Kidney (tissue), 13 donors: ENCODE measurements at regions not wholly inside any gene's neighbourhood (a gene's known extent, or its start where the extent isn't known, plus 50 kb on each side); places are given as distances from the start of the nearest gene placed in this dataset.

Experiments used
- DNase-seq, 5 donors: peaks; one replicate each; pipeline ENCODE4 v3.0.0-alpha.2; 2013 to 2020
- FAIRE-seq: peaks from 2 replicates; lab custom pipeline; 2012; peaks lifted over from hg19 to GRCh38; lab: Jason Lieb, UNC
- H3K27ac ChIP-seq, 2 donors: one replicate each; pipeline ENCODE4 v1.7.0; 2013; ENCODE audit warnings: low read depth in 2 of 2, low read length in 2 of 2, inconsistent platforms in 1 of 2
- H3K27me3 ChIP-seq: one replicate; pipeline ENCODE4 v1.7.1; 2013; ENCODE audit warnings: low read length, inconsistent platforms; ENCODE audit not compliant: control insufficient read depth, insufficient read depth
- H3K36me3 ChIP-seq, 3 donors: one replicate each; pipeline versions ENCODE4 v1.7.0 to v1.7.1; 2013; ENCODE audit warnings: low read length in 3 of 3, control low read depth in 1 of 3, inconsistent platforms in 1 of 3; ENCODE audit not compliant: insufficient read depth in 3 of 3, control insufficient read depth in 2 of 3
- H3K4me1 ChIP-seq, 3 donors: one replicate each; pipeline versions ENCODE4 v1.7.0 to v1.7.1; 2013; ENCODE audit warnings: low read length in 3 of 3, inconsistent platforms in 1 of 3, low read depth in 1 of 3; ENCODE audit not compliant: control insufficient read depth in 2 of 3, insufficient read depth in 2 of 3
- H3K4me3 ChIP-seq, 3 donors: one replicate each; pipeline versions ENCODE4 v1.7.0 to v1.8.1; 2013; ENCODE audit warnings: low read length in 3 of 3, control low read depth in 1 of 3, inconsistent platforms in 1 of 3
- H3K9ac ChIP-seq, 3 donors: one replicate each; pipeline versions ENCODE4 v1.7.0 to v1.7.1; 2013; ENCODE audit warnings: low read length in 3 of 3, control low read depth in 1 of 3, inconsistent platforms in 1 of 3
- H3K9me3 ChIP-seq, 3 donors: one replicate each; pipeline versions ENCODE4 v1.7.0 to v1.7.1; 2013; ENCODE audit warnings: low read length in 3 of 3, control low read depth in 1 of 3, inconsistent platforms in 1 of 3; ENCODE audit not compliant: control insufficient read depth in 2 of 3, insufficient read depth in 1 of 3
- intact Hi-C: fragments of 100-400 bp; cut with DNase I; formaldehyde crosslinking; loops from one replicate; pipeline ENCODE4 v1.11.1; 2022
- TF ChIP-seq, protein P1 (sequence below): IDR thresholded peaks from 3 replicates; pipeline ENCODE4 v1.5.1; 2012; ENCODE audit warnings: mild to moderate bottlenecking, moderate library complexity, borderline replicate concordance; ENCODE audit not compliant: insufficient read depth; ENCODE audit errors: extremely low read depth
- donor health status: control.
- donor health status: control.
- donor health status: control.
- donor health status: control.
- donor health status: control.
- donor health status: DM: yes; HTN: yes; CAD: no.
- donor health status: Normal renal cell carcinoma (clear cell type).

DNA sequence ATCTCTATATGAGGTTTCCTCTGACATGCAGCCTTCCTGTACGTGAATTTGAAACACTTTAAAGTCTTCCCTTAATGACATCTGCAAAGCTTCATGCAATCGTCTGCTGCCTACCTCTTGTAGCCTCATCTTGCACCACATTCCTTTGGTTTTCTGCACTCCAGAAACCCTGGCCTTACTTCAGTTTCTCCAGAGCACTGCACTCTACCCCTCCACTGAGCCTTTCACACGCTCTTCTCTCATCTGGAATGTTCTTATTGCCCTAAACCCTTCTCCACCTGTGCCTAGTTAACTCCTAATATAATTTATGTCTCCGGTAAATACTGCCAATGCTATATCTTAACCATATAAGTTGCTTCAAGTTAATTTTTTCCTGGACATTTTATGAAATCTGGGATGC is 168.8 kb upstream of the SLC27A6 start:
- Histone ChIP-seq H3K36me3 (no peaks in the 10 kb centered on the region), H3K4me3 (no peak overlapping the region), H3K27me3 (no peaks in the 10 kb centered on the region), H3K27ac (no peak overlapping the region), H3K9me3 (no peaks in the 10 kb centered on the region), H3K4me1 (no peaks in the 10 kb centered on the region), H3K9ac (no peak overlapping the region)
- FAIRE-seq, result no peak
- DNase-seq, result no peak
- intact Hi-C loops, result no loop called here
- TF ChIP-seq, protein P1, sequence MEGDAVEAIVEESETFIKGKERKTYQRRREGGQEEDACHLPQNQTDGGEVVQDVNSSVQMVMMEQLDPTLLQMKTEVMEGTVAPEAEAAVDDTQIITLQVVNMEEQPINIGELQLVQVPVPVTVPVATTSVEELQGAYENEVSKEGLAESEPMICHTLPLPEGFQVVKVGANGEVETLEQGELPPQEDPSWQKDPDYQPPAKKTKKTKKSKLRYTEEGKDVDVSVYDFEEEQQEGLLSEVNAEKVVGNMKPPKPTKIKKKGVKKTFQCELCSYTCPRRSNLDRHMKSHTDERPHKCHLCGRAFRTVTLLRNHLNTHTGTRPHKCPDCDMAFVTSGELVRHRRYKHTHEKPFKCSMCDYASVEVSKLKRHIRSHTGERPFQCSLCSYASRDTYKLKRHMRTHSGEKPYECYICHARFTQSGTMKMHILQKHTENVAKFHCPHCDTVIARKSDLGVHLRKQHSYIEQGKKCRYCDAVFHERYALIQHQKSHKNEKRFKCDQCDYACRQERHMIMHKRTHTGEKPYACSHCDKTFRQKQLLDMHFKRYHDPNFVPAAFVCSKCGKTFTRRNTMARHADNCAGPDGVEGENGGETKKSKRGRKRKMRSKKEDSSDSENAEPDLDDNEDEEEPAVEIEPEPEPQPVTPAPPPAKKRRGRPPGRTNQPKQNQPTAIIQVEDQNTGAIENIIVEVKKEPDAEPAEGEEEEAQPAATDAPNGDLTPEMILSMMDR, result no peak

DNA sequence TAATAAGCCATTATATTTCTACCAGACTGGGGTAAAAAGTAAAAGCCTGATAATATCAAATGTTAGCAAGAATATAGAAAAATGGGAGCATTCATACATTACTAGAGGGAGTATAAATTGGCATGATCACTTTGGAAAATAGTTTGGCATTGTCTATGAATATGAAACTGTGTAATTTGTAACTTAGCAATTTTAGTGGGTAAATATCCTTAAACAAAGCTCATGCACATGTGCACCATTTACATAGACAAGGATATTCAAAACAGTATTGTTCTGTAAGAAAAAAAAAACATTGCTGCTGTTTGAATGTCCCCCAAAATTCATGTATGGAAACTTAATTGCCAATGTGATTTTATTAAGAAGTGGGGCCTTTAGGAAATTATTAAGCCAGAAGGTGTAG is 166.4 kb upstream of the SLC27A6 start:
- Histone ChIP-seq H3K27me3 (no peaks in the 10 kb centered on the region), H3K9ac (no peak overlapping the region), H3K4me1 (no peaks in the 10 kb centered on the region), H3K4me3 (no peak overlapping the region), H3K9me3 (no peaks in the 10 kb centered on the region), H3K27ac (no peak overlapping the region), H3K36me3 (no peaks in the 10 kb centered on the region)
- TF ChIP-seq, protein P1, result no peak
- no peak for FAIRE-seq
- no peak for DNase-seq
- intact Hi-C loops, result no loop called here

DNA sequence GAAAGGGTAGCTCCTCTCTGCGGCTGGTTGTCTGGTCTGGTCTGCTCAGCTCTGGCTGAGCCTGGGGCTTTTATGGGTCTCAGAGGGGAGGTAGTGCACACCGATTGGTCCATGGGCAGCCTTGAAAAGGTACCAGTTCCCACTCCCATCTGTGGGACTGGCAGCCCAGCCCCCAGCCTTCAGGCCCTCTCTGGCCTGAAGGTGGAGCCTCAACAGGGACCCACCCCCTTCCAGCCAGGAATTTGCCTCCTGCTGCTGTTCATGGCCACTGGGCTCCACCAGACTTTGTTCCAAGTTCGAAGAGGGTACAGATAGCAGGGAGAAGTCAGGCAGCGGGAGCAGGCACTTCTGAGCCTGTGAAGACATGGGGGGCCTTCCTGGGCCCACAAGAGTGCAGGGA is 165.3 kb upstream of the SLC27A6 start:
- FAIRE-seq, result no peak
- intact Hi-C loops, result no loop called here
- DNase-seq, result peak in 1 of 5 donors; percentile 50
- Histone ChIP-seq H3K27ac (no peak overlapping the region), H3K9me3 (no peaks in the 10 kb centered on the region), H3K27me3 (no peaks in the 10 kb centered on the region), H3K9ac (no peak overlapping the region), H3K36me3 (no peaks in the 10 kb centered on the region), H3K4me3 (no peak overlapping the region), H3K4me1 (no peaks in the 10 kb centered on the region)
- TF ChIP-seq, protein P1, result no peak

DNA sequence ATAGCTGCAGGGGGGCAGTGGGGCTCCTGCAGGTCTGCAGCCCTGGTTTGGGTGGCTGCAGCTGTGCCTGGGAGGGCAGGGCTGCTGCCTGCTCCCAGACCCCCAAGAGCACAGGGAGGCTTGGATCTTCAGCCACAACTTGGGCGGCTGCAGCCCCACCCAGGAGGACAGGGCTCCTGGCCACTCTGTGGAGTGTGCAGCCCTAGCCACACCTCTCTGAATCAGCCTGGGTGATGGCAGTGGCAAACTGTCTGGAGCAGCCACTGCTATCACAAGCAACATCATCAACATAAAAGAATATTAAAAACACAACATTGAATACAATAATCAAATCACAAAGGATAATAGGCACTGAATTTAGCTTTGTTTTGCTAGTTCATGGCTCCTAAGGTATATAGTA is 164.9 kb upstream of the SLC27A6 start:
- TF ChIP-seq, protein P1, result no peak
- H3K4me1 ChIP-seq, result no peaks in the 10 kb centered on the region
- intact Hi-C loops, result no loop called here
- H3K27ac ChIP-seq, result no peak overlapping the region
- FAIRE-seq (no peak), DNase-seq (no peak)
- no peaks in the 10 kb centered on the region for H3K36me3 ChIP-seq
- H3K9ac ChIP-seq, result no peak overlapping the region
- H3K4me3 ChIP-seq, result no peak overlapping the region
- no peaks in the 10 kb centered on the region for H3K9me3 ChIP-seq
- no peaks in the 10 kb centered on the region for H3K27me3 ChIP-seq
